IPS DF 4.7 (cell line): ENCODE measurements at regions not wholly inside any gene's neighbourhood (a gene's known extent, or its start where the extent isn't known, plus 50 kb on each side); places are given as distances from the start of the nearest gene placed in this dataset.
A peak's percentile ranks its signal among the peaks of the same experiment; 100 is the strongest.
"Not testable (repeated sequence)": the region's sequence is repeated elsewhere in the genome, so short reads cannot be mapped to it uniquely, and the experiment has no call there.

ENCODE experiments used
- DNase-seq: peaks from one replicate; pipeline ENCODE4 v3.0.0-alpha.2; 2013; ENCODE audit warnings: low spot score; ENCODE audit errors: extremely low read depth

GRCh38 chr20:30660982-30661381, 596.5 kb upstream of the DEFB115 start:
- DNase-seq = not testable (repeated sequence)

- DNase-seq = not testable (repeated sequence)
Measured at GRCh38 chr20:30668418-30668817, 589.0 kb upstream of the DEFB115 start.

- not testable (repeated sequence) for DNase-seq
Measured at GRCh38 chr20:30669330-30670029, 588.0 kb upstream of the DEFB115 start.

GRCh38 chr20:30671120-30671519, 586.3 kb upstream of the DEFB115 start:
- peak; percentile 1 for DNase-seq

- DNase-seq = not testable (repeated sequence)
Measured at GRCh38 chr20:30675988-30676564, 581.4 kb upstream of the DEFB115 start.

GRCh38 chr20:30682236-30682635, 575.2 kb upstream of the DEFB115 start:
- DNase-seq = not testable (repeated sequence)

GRCh38 chr20:30712861-30713260, 544.6 kb upstream of the DEFB115 start:
- DNase-seq = not testable (repeated sequence)

GRCh38 chr20:30719415-30720199, 537.9 kb upstream of the DEFB115 start:
- not testable (repeated sequence) for DNase-seq

GRCh38 chr20:30723511-30723910, 534.0 kb upstream of the DEFB115 start:
- not testable (repeated sequence) for DNase-seq

- DNase-seq = not testable (repeated sequence)
Measured at GRCh38 chr20:30723934-30724687, 533.4 kb upstream of the DEFB115 start.

GRCh38 chr20:30724688-30725074, 532.8 kb upstream of the DEFB115 start:
- DNase-seq = not testable (repeated sequence)

- DNase-seq = not testable (repeated sequence)
Measured at GRCh38 chr20:30725188-30725587, 532.3 kb upstream of the DEFB115 start.

GRCh38 chr20:30728271-30728885, 529.1 kb upstream of the DEFB115 start:
- DNase-seq = not testable (repeated sequence)
